Myocyte (in vitro differentiated cells): ENCODE measurements at regions not wholly inside any gene's neighbourhood (a gene's known extent, or its start where the extent isn't known, plus 50 kb on each side); places are given as distances from the start of the nearest gene placed in this dataset.

Experiments
- DNase-seq: peaks from one replicate; pipeline ENCODE4 v3.0.0-alpha.2; 2012; ENCODE audit warnings: low read depth

DNA sequence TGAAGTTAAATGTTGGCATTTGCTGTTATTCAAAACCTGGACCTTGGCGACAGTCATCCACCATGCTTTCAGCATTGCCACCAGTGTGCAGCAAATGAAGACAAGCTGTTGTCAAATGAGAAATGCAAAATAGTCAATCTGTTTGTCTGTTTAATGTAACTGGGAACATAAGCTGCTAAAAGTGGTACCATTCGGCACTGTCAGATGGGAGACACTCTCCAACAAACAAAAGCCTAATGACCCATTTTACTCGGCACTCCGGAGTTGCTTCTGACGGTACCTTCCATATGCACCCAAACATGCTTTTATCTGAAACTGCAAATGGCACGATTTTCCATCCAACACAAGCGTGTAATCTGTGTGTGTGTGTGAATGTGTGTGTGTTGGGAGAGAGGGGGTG lies 297.8 kb downstream of the MAF start:
- no peak for DNase-seq

- DNase-seq = no peak
Measured at GRCh38 chr16:79301051-79301450, 299.5 kb downstream of the MAF start.

GRCh38 chr16:79298894-79299799 lies 301.4 kb downstream of the MAF start:
- DNase-seq = no peak

- no peak for DNase-seq
Measured at GRCh38 chr16:79298476-79298875, 302.1 kb downstream of the MAF start.

- DNase-seq = no peak
Measured at GRCh38 chr16:79297805-79298204, 302.7 kb downstream of the MAF start.

DNA sequence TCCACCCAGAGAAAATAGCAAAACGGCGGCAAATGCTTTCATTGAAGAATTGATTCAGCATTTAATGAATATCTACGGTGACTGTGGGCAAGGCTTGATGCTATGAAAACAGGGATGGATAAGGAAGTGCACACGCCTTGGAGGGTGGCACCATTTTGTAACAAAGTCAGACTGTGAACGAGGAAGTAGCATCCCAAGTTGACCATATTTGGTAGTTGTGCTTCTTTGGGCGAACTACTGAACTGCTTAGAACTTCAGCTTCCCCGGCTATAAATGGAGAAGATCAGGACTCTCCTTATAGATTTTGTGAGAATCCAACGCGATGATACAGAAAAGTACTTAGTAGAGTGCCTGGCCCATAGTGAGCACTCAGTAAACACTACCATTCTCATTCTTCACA lies 303.2 kb downstream of the MAF start:
- DNase-seq = no peak

DNA sequence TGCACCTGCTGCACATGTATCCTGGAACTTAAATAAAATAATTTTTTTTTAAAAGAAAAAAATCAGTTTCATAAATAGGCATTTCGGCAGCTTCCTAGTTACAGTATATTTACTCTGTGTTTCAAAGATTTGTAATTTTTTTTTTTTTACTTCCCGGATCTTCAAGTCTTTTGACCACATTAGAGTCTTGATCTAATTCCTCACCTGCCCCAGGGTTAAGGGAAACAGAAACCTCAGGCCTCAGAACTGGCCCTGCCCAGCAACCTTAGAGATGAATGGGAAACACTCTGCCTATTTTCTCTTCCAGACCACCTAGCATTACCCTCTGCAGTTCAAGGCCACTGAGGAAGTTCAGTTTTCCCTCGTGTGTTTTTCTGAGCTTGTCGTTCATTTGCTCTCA lies 304.0 kb downstream of the MAF start:
- no peak for DNase-seq

- DNase-seq = no peak
Measured at GRCh38 chr16:79295746-79296145, 304.8 kb downstream of the MAF start.

DNA sequence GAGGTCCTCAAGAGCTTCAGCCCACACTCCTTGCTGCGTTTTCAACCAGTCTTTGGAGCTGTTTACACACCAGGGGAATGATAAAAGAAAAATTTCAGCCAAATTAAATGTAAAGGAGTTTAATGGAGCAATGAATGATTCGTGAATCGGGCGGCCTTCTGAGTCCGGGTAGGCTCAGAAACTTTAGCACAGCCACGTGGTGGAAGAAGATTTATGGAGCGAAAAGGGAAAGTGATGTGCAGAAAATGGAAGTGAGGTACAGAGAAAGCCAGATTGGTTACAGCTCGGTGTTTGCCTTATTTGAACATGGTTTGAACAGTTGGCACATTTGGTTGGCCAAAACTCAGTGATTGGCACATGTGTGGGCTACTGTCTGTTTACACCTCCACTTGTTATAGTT lies 305.4 kb downstream of the MAF start:
- DNase-seq = no peak

DNA sequence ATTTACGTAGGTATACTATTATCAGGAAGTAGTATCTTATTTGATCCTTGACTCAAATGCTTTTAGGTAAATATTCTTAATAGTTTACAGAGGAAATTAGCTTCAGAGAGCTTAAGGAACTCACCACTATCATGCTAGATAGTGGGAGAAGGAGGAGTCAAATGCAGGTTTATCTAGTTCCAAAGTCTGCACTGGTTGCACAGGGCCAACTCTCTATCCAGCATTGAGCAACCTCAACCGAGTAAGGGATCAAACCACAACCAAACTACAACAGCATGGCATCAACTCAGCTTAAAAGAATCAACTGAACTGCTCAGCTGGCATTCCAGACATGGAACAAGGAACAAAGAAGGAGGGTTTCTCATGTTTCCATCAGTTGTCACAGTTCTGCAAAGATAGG lies 306.0 kb downstream of the MAF start:
- DNase-seq = no peak

DNA sequence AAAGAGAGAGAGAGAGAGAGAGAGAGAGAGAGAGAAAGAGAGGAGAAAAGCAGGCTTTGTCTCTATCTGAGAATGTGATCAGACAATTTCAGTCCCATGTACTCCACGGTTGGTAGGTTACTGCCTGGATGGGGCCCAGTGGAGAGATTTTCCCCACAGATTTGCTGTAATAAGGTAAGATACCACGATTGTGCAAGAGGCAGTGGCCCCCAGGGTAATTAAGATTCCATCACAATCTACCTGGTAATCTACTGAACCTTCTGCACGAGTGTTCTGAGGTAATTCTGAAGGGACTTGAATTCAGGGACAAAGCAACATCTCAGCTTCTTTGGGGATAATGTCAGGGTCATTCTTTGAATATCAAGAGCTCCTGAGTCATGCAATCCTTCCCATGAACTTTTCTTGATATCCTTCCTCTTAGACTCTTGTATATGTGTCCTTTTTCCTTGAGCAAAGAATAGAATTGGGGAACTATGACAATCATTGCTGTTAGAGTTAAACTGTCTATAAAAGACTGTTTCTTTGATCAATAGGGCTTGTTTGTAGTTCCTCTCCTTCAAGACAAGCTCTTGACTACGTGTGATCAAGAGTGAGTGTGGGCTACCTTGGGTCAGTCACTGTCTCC lies 306.6 kb downstream of the MAF start:
- no peak for DNase-seq

GRCh38 chr16:79288066-79288465 lies 312.5 kb downstream of the MAF start:
- DNase-seq = no peak

DNA sequence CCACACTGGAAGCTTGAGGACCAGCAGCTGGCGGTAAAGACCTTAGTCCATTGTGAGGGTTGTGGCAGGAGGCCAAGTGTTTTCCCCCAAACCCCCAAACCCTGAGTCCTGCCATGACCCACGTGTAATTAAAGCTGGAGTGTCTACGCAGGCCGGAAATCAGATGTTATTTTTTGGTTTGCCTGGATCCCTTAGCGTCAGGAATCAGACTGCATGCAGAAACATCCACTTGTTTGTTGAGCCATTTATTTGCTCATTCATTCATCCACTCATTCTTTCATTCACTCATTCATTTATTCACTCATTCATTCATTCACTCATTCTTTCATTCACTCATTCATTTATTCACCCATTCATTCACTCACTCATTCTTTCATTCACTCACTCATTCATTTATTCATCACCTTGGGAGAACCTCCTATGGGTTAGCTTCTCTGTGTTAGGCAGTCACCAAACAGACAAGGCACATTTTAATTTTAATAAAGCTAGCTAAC lies 313.1 kb downstream of the MAF start:
- no peak for DNase-seq

GRCh38 chr16:79286646-79287423 lies 313.7 kb downstream of the MAF start:
- DNase-seq = peak; percentile 0

DNA sequence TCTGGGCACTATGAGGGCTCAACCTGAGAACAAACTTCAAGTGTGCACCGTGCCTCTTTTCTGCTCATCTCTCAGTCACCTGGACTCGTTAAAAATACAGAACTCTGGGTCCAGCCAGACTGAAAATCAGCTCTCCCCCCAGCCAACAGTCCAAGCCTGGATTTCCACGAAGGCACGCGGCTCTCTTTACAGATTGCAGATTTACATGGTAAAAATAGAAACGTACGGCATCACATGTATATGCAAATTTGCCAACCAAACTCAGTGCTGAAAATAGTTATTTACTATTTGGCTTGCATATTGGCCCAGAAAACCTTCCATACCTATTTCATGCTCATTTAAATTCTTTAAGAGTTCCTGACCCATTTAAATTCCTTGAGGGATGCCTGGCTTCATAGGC lies 315.8 kb downstream of the MAF start:
- no peak for DNase-seq

GRCh38 chr16:79283578-79283977 lies 317.0 kb downstream of the MAF start:
- DNase-seq = no peak

- no peak for DNase-seq
Measured at GRCh38 chr16:79282806-79283205, 317.7 kb downstream of the MAF start.

DNA sequence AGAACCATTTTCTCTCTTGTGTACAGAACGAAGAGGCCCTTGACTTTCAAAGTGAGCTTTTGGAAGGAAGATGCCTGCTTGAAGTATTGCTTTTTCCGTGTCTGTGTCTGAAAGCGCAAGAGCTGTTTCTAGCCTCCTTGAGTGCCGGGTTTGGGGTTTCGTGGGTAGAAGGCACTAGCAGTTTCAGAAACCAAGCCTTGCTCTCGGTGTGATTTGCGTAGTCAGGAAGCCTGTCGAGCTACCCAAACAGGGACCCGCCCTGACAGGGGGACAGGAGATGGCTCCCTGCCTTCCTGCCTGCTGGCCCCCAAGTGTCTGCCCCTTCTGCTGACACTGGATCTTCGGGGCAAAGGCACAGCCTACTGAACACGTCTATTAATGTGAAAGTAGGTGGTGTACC lies 322.0 kb downstream of the MAF start:
- DNase-seq = no peak

- DNase-seq = no peak
Measured at GRCh38 chr16:79276501-79276900, 324.0 kb downstream of the MAF start.

DNA sequence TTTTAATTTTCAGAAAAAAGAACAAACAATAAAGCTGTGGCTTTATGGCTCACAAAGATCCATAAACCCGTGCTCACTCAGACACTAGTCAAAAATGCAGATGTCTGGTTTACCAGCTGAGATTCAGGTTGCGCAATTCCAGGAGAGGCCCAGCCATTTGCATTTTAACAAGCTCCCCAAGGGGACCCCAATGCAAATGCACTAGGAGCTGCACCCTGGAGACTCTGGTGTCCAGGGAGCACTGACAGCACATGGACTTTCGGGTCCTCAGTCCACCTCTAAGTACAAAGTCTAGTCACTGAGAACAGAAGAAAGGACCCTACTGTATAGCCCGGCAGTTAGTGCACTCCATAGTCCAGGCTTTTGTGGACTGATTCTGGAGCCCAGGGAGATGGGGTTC lies 326.3 kb downstream of the MAF start:
- no peak for DNase-seq

- DNase-seq = no peak
Measured at GRCh38 chr16:79272141-79272577, 328.4 kb downstream of the MAF start.

DNA sequence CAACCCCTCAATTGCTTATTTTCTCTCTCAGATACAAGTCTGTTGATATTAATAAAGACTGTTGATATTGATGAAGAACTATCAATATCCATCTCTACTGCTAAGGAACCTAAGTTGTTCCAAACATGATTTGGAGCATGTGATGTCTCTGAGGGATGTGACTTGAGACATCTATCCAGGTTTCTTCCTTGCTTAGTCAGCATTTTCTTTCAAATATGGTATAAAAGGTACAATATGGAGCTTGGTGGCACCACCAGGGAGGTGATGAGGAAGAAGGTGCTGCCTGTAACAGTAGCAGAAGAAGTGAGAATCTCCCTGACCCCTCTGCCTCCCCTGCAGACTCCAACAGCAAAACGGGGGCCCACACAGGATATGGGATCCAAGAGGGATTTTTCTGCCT lies 329.0 kb downstream of the MAF start:
- DNase-seq = no peak
